Right lobe of liver (tissue), 6 donors: ENCODE measurements at regions not wholly inside any gene's neighbourhood (a gene's known extent, or its start where the extent isn't known, plus 50 kb on each side); places are given as distances from the start of the nearest gene placed in this dataset.

Source experiments
- ATAC-seq, 4 donors: fragments of 200-7000 bp; cut with Tn5 transposase; one replicate each; pipeline ENCODE4 v1.9.1; 2020; ENCODE audit warnings: mild to moderate bottlenecking in 4 of 4, moderate library complexity in 4 of 4
- DNase-seq, 3 donors: peaks; one replicate each; pipeline ENCODE4 v3.0.0-alpha.2; 2020
- H3K27ac ChIP-seq, 3 donors: fragments of 200-600 bp; one replicate each; pipeline ENCODE4 v1.8.0; 2022
- H3K27me3 ChIP-seq, 2 donors: fragments of 200-600 bp; one replicate each; pipeline ENCODE4 v1.8.0; 2022
- H3K36me3 ChIP-seq, 4 donors: fragments of 200-600 bp; sonication (generic) in 1 of 4; one replicate each; pipeline versions ENCODE4 v1.5.1 to v1.8.0; 2017 to 2022; ENCODE audit warnings: control low read depth in 1 of 4
- H3K4me1 ChIP-seq, 4 donors: fragments of 200-600 bp; sonication (generic) in 1 of 4; one replicate each; pipeline versions ENCODE4 v1.5.1 to v1.8.0; 2017 to 2022; ENCODE audit warnings: control low read depth in 1 of 4
- H3K4me3 ChIP-seq, 3 donors: fragments of 200-600 bp; one replicate each; pipeline ENCODE4 v1.8.0; 2022
- H3K9me3 ChIP-seq, 4 donors: fragments of 200-600 bp; sonication (generic) in 1 of 4; one replicate each; pipeline versions ENCODE4 v1.5.1 to v1.8.0; 2017 to 2022; ENCODE audit warnings: control low read depth in 1 of 4
- POLR2A ChIP-seq: fragments of 450-650 bp; IDR thresholded peaks from one replicate; pipeline ENCODE4 v1.6.1; 2017; ENCODE audit warnings: antibody characterized with exemption, mild to moderate bottlenecking
- WGBS: methylation state at CpG from one replicate; pipeline ENCODE4 v1.1.6; 2018; ENCODE audit warnings: low coverage, low lambda C conversion rate; ENCODE audit not compliant: insufficient coverage; ENCODE audit errors: missing lambda C conversion rate; 5-methylcytosine and 5-hydroxymethylcytosine counted together
- intact Hi-C, 2 donors: fragments of 100-400 bp; cut with DNase I; formaldehyde crosslinking; loops; one replicate each; pipeline versions ENCODE4 v1.11.2 to v1.14.1; 2022
- TF ChIP-seq, protein P1 (sequence below), 4 donors: fragments of 200-600 bp in 3 of 4; fragments of 450-650 bp in 1 of 4; IDR thresholded peaks; one replicate each; pipeline versions ENCODE4 v1.5.1 to v1.8.0; 2016 to 2022; ENCODE audit warnings: antibody characterized with exemption in 4 of 4, mild to moderate bottlenecking in 2 of 4
- donor health status: DM: no; HTN: yes; CAD: no.
- donor health status: DM: no; HTN: no; CAD: no.
- donor health status: DM: no; HTN: no; CAD: no.
- donor health status: DM: no; HTN: yes; CAD: no.
- donor health status: DM: no; HTN: yes; CAD: no.

DNA sequence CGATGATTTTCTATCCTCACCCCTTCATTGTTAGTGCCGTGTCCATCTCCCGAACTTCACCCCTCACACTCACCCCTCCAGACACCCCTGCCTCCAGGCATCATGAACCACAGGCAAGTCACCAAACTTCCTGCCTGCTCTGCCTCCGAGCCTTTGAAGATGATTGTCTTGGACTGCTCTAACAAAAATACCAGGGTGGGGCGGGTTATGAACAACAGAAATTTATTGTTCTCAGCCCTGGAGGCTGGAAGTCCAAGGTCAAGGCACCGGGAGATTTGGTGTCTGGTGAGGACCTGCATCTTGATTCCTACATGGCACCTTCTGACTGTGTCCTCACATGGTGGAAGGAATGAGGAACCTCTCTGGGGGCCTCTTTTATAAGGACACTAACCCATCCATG, 1508.3 kb downstream of the TBC1D22A start:
- no peak for DNase-seq
- Histone ChIP-seq H3K9me3 (no peaks in the 10 kb centered on the region), H3K4me3 (no peak overlapping the region), H3K27ac (no peak overlapping the region), H3K36me3 (no peaks in the 10 kb centered on the region), H3K4me1 (no peaks in the 10 kb centered on the region), H3K27me3 (no peaks in the 10 kb centered on the region)
- WGBS = 50% methylated on average over 5 of the region's 6 CpGs
- intact Hi-C loops = no loop called here
- no peak for ATAC-seq
- TF ChIP-seq, protein P1, sequence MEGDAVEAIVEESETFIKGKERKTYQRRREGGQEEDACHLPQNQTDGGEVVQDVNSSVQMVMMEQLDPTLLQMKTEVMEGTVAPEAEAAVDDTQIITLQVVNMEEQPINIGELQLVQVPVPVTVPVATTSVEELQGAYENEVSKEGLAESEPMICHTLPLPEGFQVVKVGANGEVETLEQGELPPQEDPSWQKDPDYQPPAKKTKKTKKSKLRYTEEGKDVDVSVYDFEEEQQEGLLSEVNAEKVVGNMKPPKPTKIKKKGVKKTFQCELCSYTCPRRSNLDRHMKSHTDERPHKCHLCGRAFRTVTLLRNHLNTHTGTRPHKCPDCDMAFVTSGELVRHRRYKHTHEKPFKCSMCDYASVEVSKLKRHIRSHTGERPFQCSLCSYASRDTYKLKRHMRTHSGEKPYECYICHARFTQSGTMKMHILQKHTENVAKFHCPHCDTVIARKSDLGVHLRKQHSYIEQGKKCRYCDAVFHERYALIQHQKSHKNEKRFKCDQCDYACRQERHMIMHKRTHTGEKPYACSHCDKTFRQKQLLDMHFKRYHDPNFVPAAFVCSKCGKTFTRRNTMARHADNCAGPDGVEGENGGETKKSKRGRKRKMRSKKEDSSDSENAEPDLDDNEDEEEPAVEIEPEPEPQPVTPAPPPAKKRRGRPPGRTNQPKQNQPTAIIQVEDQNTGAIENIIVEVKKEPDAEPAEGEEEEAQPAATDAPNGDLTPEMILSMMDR (IDR thresholded peaks at IDR 0.05) = no peak
- TF ChIP-seq POLR2A = no peak

DNA sequence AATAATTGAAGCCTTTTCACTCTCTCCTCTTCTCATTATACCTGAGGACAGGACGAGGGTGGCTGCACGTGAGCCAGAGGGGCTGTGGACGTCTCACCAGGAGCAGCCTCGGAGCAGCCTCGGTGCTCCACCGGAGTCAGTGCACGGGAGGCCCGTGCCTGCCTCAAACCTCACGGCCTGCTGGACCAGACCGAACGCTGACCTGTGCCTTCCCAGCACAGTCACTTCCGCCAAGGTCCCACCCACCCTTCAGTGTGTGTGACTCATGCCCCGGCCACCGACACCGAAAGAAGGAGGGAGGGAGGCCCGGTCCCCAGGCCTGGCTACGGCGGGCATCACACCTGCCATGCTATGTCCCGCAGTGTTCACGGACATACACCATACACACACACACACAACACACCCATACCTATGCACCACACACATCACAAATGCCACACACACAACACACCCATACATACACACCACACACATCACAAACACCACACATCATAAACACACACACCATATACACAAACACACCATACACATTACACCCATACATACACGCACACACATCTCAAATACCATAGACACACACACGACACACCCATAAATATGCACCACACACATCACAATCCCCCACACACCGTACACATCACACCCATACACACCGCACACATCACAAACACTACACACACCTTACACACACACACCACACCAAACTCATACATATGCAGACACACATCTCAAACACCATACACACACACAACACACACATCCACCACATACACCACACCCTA, 1506.5 kb downstream of the TBC1D22A start:
- Histone ChIP-seq H3K36me3 (no peaks in the 10 kb centered on the region), H3K9me3 (no peaks in the 10 kb centered on the region), H3K4me3 (no peak overlapping the region), H3K27me3 (no peaks in the 10 kb centered on the region), H3K4me1 (no peaks in the 10 kb centered on the region), H3K27ac (no peak overlapping the region)
- ATAC-seq (peak in 1 of 4 donors; percentile 28), DNase-seq (no peak)
- 65% methylated on average over 8 of the region's 24 CpGs for WGBS
- no peak for TF ChIP-seq POLR2A
- TF ChIP-seq, protein P1 (IDR thresholded peaks at IDR 0.05) = no peak
- intact Hi-C loops = no loop called here

DNA sequence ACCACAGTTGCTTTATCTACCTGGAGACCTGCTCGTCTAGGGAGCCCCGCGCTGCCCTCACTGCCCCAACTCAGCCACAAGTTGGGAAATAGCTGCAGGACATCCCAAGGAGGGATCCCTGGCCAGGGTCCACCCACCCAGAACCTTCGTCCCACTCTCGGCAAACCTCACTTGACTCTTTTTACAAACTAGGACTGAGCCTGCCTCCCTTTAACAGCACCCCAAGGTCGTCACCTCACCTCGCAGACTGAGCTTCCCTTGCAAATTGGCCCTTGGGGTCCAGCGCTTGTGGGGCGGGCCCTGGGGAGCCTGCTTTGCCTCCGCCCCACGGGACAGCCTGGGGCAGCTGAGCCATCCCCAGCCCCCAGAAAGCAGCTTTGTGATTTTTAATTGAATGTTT, 1505.8 kb downstream of the TBC1D22A start:
- H3K4me3 ChIP-seq = no peak overlapping the region
- H3K4me1 ChIP-seq = no peaks in the 10 kb centered on the region
- ATAC-seq (no peak), DNase-seq (no peak)
- H3K27ac ChIP-seq = no peak overlapping the region
- 55% methylated on average over 11 of the region's 11 CpGs for WGBS
- TF ChIP-seq POLR2A = no peak
- TF ChIP-seq, protein P1 (IDR thresholded peaks at IDR 0.05) = no peak
- H3K27me3 ChIP-seq = no peaks in the 10 kb centered on the region
- intact Hi-C loops = no loop called here
- no peaks in the 10 kb centered on the region for H3K36me3 ChIP-seq
- no peaks in the 10 kb centered on the region for H3K9me3 ChIP-seq

DNA sequence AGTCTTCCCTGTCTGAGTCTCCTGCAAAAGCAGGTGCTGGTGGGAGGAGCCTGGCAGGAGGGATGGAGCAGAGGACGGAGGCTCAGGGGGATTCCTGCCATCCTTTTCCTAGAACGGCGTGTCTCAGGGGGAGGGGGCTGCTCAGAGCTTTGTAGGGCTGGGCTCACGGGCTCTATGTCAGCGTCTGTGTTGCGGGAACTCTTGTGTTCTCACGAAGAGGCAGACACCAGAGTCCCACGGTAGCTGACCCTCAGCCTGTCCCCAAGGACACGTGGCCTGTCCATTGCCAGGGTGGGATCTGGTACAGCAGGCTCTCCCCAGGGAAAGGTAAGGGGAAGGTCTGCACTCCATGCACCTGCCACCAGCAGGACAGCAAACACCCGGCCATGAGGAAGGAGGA, 1505.2 kb downstream of the TBC1D22A start:
- TF ChIP-seq, protein P1 (IDR thresholded peaks at IDR 0.05) = no peak
- no peak for TF ChIP-seq POLR2A
- Histone ChIP-seq H3K9me3 (no peaks in the 10 kb centered on the region), H3K36me3 (no peaks in the 10 kb centered on the region), H3K27me3 (no peaks in the 10 kb centered on the region), H3K27ac (no peak overlapping the region), H3K4me3 (no peak overlapping the region), H3K4me1 (no peaks in the 10 kb centered on the region)
- 16% methylated on average over 3 of the region's 10 CpGs for WGBS
- ATAC-seq (no peak), DNase-seq (no peak)
- intact Hi-C loops = no loop called here
